ENCODE measurements at regions not wholly inside any gene's neighbourhood (a gene's known extent, or its start where the extent isn't known, plus 50 kb on each side); places are given as distances from the start of the nearest gene placed in this dataset.

GRCh38 chr7:50939021-50939420 is 156.3 kb upstream of the GRB10 start:
- H2AFZ ChIP-seq (ENCODE audit: low read depth) = no peak overlapping the region
- H3K4me2 ChIP-seq = no peak overlapping the region
- no peak overlapping the region for H3K4me3 ChIP-seq (ENCODE audit: low read depth in 2 of 2, low read length in 1 of 2)
- no peaks in the 10 kb centered on the region for H4K20me1 ChIP-seq (ENCODE audit: insufficient read depth)
- no peaks in the 10 kb centered on the region for H3K9me2 ChIP-seq
- H3K36me3 ChIP-seq (replicated peaks in 1 of 2; ENCODE audit: control insufficient read depth in 1 of 2, insufficient read depth in 2 of 2, low read length in 1 of 2) = no peaks in the 10 kb centered on the region
- POLR2A ChIA-PET = no interaction called here
- H3F3A ChIP-seq (replicated peaks; ENCODE audit: insufficient read depth) = no peaks in the 10 kb centered on the region
- CTCF ChIA-PET = no interaction called here
- no peaks in the 10 kb centered on the region for H3K4me1 ChIP-seq (ENCODE audit: control insufficient read depth in 1 of 2, insufficient read depth in 2 of 2, low read depth in 1 of 2, low read length in 1 of 2)
- no peaks in the 10 kb centered on the region for H3K79me2 ChIP-seq (ENCODE audit: insufficient read depth)
- H3K27ac ChIP-seq (ENCODE audit: low read depth in 2 of 2, low read length in 1 of 2) = no peak overlapping the region
- DNase-seq = no peak
- H3K27me3 ChIP-seq (ENCODE audit: insufficient read depth) = peaks cover 52% of the 10 kb centered on the region; the same call in 1 of the 2 replicates
- H3K9ac ChIP-seq = no peak overlapping the region
- no peak for TF ChIP-seq PBX3 (IDR thresholded peaks at IDR 0.05)
- no peak for TF ChIP-seq EP300 (IDR thresholded peaks at IDR 0.05; ENCODE audit: borderline replicate concordance in 1 of 2, low read depth in 1 of 2, low read length in 1 of 2)
- no peak for TF ChIP-seq USF2 (IDR thresholded peaks at IDR 0.05; ENCODE audit: borderline replicate concordance, low read depth, low read length)
- no peak for TF ChIP-seq REST (IDR thresholded peaks at IDR 0.05; ENCODE audit: low read depth, low read length)
- TF ChIP-seq NFIC (IDR thresholded peaks at IDR 0.05; ENCODE audit: borderline replicate concordance) = no peak
- TF ChIP-seq GABPA (IDR thresholded peaks at IDR 0.05; ENCODE audit: low read depth) = no peak
- TF ChIP-seq POLR2AphosphoS5 (IDR thresholded peaks at IDR 0.05; ENCODE audit: low read depth, low read length) = no peak
- no peak for TF ChIP-seq FOXJ3 (CRISPR knock-in tag; IDR thresholded peaks at IDR 0.05)
- TF ChIP-seq EZH2phosphoT487 (IDR thresholded peaks at IDR 0.05; ENCODE audit: borderline replicate concordance, low read depth) = no peak
- TF ChIP-seq RXRA (IDR thresholded peaks at IDR 0.05; ENCODE audit: borderline replicate concordance, low read depth) = no peak
- WGBS (ENCODE audit: low lambda C conversion rate) = 2% methylated on average over 4 of the region's 4 CpGs
- no peaks in the 10 kb centered on the region for H3K9me3 ChIP-seq

- Histone ChIP-seq H3K9ac (no peak overlapping the region), H2AFZ (ENCODE audit: low read depth) (no peak overlapping the region), H3K4me3 (ENCODE audit: low read depth in 2 of 2, low read length in 1 of 2) (no peak overlapping the region), H3K4me2 (no peak overlapping the region), H3K9me3 (no peaks in the 10 kb centered on the region), H3K9me2 (no peaks in the 10 kb centered on the region), H3F3A (replicated peaks; ENCODE audit: insufficient read depth) (no peaks in the 10 kb centered on the region), H3K79me2 (ENCODE audit: insufficient read depth) (no peaks in the 10 kb centered on the region), H3K4me1 (ENCODE audit: control insufficient read depth in 1 of 2, insufficient read depth in 2 of 2, low read depth in 1 of 2, low read length in 1 of 2) (no peaks in the 10 kb centered on the region), H4K20me1 (ENCODE audit: insufficient read depth) (no peaks in the 10 kb centered on the region), H3K36me3 (replicated peaks in 1 of 2; ENCODE audit: control insufficient read depth in 1 of 2, insufficient read depth in 2 of 2, low read length in 1 of 2) (no peaks in the 10 kb centered on the region), H3K27ac (ENCODE audit: low read depth in 2 of 2, low read length in 1 of 2) (no peak overlapping the region), H3K27me3 (ENCODE audit: insufficient read depth) (peaks cover 52% of the 10 kb centered on the region; the same call in 1 of the 2 replicates)
- no peak for TF ChIP-seq CHD2 (IDR thresholded peaks at IDR 0.05; ENCODE audit: low read length, partially characterized antibody)
- no peak for TF ChIP-seq TCF12 (IDR thresholded peaks at IDR 0.05)
- no peak for TF ChIP-seq USF2 (IDR thresholded peaks at IDR 0.05; ENCODE audit: borderline replicate concordance, low read depth, low read length)
- ChIA-PET CTCF (no interaction called here), POLR2A (no interaction called here)
- DNase-seq = no peak
- 3% methylated on average over 2 of the region's 2 CpGs for WGBS (ENCODE audit: low lambda C conversion rate)
Measured at GRCh38 chr7:50937727-50938126, 155.0 kb upstream of the GRB10 start.

All from SK-N-SH (cell line).